ENCODE measurements at regions not wholly inside any gene's neighbourhood (a gene's known extent, or its start where the extent isn't known, plus 50 kb on each side); places are given as distances from the start of the nearest gene placed in this dataset.

DNA sequence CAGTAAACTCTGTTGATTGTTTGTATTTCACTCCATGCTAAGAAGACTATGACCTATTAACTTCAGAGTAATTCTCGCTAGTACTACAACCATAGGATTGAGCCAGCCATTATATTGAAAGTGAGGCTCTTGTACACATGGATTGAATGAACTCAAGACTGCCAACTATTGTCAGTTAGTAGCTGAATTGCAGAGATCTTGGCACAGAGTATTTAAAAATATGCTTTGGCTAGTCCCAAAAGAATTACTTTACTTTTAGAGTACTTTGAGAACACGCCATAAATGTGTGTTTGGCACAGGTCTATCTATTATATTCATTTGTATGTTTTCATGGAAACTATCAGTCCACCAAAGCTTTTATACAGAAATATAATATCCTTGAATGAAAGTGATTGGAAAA lies 226.7 kb upstream of the DCBLD2 start:
- no peak overlapping the region for H2AFZ ChIP-seq (ENCODE audit: low read length)
- H3K79me2 ChIP-seq (ENCODE audit: insufficient read depth, low read depth, low read length) = no peaks in the 10 kb centered on the region
- H3K4me3 ChIP-seq (ENCODE audit: low read depth, low read length, poor library complexity, severe bottlenecking) = no peak overlapping the region
- no peak overlapping the region for H3K4me2 ChIP-seq (ENCODE audit: low read length)
- H4K20me1 ChIP-seq (ENCODE audit: insufficient read depth, low read length) = no peaks in the 10 kb centered on the region
- ChIA-PET POLR2A (no interaction called here), CTCF (ENCODE audit: unreplicated experiment) (no interaction called here)
- intact Hi-C loops (cut with micrococcal nuclease; ENCODE audit: unreplicated experiment) = no loop called here
- BruUV-seq (replicated peaks) = no TSS peak
- no peak overlapping the region for H3K27ac ChIP-seq (ENCODE audit: low read depth, low read length, poor library complexity, severe bottlenecking)
- no peaks in the 10 kb centered on the region for H3K9me2 ChIP-seq (ENCODE audit: insufficient read depth, low read length)
- no peak for DNase-seq (ENCODE audit: low spot score)
- no peaks in the 10 kb centered on the region for H3K4me1 ChIP-seq (ENCODE audit: insufficient read depth, low read length, poor library complexity, severe bottlenecking)
- no peak for TF ChIP-seq EZH2phosphoT487 (IDR thresholded peaks at IDR 0.05; ENCODE audit: borderline replicate concordance, low read depth, low read length)
- TF ChIP-seq, protein P1, sequence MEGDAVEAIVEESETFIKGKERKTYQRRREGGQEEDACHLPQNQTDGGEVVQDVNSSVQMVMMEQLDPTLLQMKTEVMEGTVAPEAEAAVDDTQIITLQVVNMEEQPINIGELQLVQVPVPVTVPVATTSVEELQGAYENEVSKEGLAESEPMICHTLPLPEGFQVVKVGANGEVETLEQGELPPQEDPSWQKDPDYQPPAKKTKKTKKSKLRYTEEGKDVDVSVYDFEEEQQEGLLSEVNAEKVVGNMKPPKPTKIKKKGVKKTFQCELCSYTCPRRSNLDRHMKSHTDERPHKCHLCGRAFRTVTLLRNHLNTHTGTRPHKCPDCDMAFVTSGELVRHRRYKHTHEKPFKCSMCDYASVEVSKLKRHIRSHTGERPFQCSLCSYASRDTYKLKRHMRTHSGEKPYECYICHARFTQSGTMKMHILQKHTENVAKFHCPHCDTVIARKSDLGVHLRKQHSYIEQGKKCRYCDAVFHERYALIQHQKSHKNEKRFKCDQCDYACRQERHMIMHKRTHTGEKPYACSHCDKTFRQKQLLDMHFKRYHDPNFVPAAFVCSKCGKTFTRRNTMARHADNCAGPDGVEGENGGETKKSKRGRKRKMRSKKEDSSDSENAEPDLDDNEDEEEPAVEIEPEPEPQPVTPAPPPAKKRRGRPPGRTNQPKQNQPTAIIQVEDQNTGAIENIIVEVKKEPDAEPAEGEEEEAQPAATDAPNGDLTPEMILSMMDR (conservative IDR thresholded peaks at IDR 0.05; ENCODE audit: low read length) = no peak
- no peaks in the 10 kb centered on the region for H3K36me3 ChIP-seq (ENCODE audit: insufficient read depth, low read length)
- H3K9me3 ChIP-seq (ENCODE audit: low read length) = no peaks in the 10 kb centered on the region

DNA sequence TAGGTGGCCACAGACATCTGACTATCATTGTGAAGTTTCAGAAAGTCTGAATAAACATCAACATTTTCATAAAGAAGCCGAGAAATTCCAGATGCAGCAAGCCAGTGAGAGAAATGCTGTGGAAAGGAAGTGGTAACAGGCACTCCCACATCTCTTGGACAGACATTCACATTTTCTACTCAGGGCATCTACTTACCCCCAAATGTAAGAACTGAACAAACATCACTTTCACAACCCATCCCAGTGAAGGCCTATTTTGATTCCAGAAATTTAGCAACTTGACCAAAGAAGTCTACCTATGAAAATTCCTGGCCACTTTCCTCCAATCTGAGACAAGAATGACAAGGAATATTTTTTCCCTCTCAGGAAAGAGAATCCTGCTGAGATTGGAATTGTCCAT lies 224.8 kb upstream of the DCBLD2 start:
- Histone ChIP-seq H3K79me2 (ENCODE audit: insufficient read depth, low read depth, low read length) (no peaks in the 10 kb centered on the region), H3K27ac (ENCODE audit: low read depth, low read length, poor library complexity, severe bottlenecking) (no peak overlapping the region), H3K4me3 (ENCODE audit: low read depth, low read length, poor library complexity, severe bottlenecking) (no peak overlapping the region), H3K4me2 (ENCODE audit: low read length) (no peak overlapping the region), H3K9me2 (ENCODE audit: insufficient read depth, low read length) (no peaks in the 10 kb centered on the region), H3K4me1 (ENCODE audit: insufficient read depth, low read length, poor library complexity, severe bottlenecking) (no peaks in the 10 kb centered on the region), H3K36me3 (ENCODE audit: insufficient read depth, low read length) (no peaks in the 10 kb centered on the region), H4K20me1 (ENCODE audit: insufficient read depth, low read length) (no peaks in the 10 kb centered on the region), H2AFZ (ENCODE audit: low read length) (no peak overlapping the region), H3K9me3 (ENCODE audit: low read length) (no peaks in the 10 kb centered on the region)
- intact Hi-C loops (cut with micrococcal nuclease; ENCODE audit: unreplicated experiment) = no loop called here
- ChIA-PET CTCF (ENCODE audit: unreplicated experiment) (no interaction called here), POLR2A (no interaction called here)
- no peak for TF ChIP-seq EZH2phosphoT487 (IDR thresholded peaks at IDR 0.05; ENCODE audit: borderline replicate concordance, low read depth, low read length)
- TF ChIP-seq, protein P1 (conservative IDR thresholded peaks at IDR 0.05; ENCODE audit: low read length) = no peak
- no TSS peak for BruUV-seq (replicated peaks)
- no peak for DNase-seq (ENCODE audit: low spot score)

DNA sequence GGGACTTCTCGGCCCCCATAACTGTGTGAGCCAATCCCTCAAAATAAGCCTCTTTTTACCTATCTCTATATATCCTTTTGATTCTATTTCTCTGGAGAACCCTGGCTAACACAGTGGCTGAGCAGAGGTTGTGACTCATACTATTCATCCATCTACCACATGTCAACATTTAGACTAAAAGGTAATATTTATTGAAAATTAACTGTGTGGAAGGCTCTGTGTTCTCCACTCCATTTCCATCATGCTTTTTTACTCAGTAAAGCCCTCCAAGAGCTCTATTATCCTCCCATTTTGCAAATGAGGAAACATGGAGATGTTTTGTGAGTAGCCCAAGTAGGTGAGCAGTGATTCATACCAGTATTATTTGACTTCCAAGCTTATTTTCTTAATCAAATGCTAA lies 217.9 kb upstream of the DCBLD2 start:
- no peaks in the 10 kb centered on the region for H3K36me3 ChIP-seq (ENCODE audit: insufficient read depth, low read length)
- H3K9me2 ChIP-seq (ENCODE audit: insufficient read depth, low read length) = no peaks in the 10 kb centered on the region
- H2AFZ ChIP-seq (ENCODE audit: low read length) = no peak overlapping the region
- intact Hi-C loops (cut with micrococcal nuclease; ENCODE audit: unreplicated experiment) = no loop called here
- ChIA-PET CTCF (ENCODE audit: unreplicated experiment) (no interaction called here), POLR2A (interaction anchor here (0.7 kb wide), 1 partner anchor 67 kb away, joined by 3 read pairs; no protein-coding TSS in a partner anchor)
- no peak overlapping the region for H3K4me3 ChIP-seq (ENCODE audit: low read depth, low read length, poor library complexity, severe bottlenecking)
- TF ChIP-seq, protein P1 (conservative IDR thresholded peaks at IDR 0.05; ENCODE audit: low read length) = no peak
- no peak for TF ChIP-seq EZH2phosphoT487 (IDR thresholded peaks at IDR 0.05; ENCODE audit: borderline replicate concordance, low read depth, low read length)
- no peaks in the 10 kb centered on the region for H3K79me2 ChIP-seq (ENCODE audit: insufficient read depth, low read depth, low read length)
- no peaks in the 10 kb centered on the region for H4K20me1 ChIP-seq (ENCODE audit: insufficient read depth, low read length)
- H3K4me1 ChIP-seq (ENCODE audit: insufficient read depth, low read length, poor library complexity, severe bottlenecking) = no peaks in the 10 kb centered on the region
- no peak for DNase-seq (ENCODE audit: low spot score)
- no peaks in the 10 kb centered on the region for H3K9me3 ChIP-seq (ENCODE audit: low read length)
- H3K4me2 ChIP-seq (ENCODE audit: low read length) = no peak overlapping the region
- H3K27ac ChIP-seq (ENCODE audit: low read depth, low read length, poor library complexity, severe bottlenecking) = no peak overlapping the region
- no TSS peak for BruUV-seq (replicated peaks)
